Uterus (tissue), 3 donors: ENCODE measurements at regions not wholly inside any gene's neighbourhood (a gene's known extent, or its start where the extent isn't known, plus 50 kb on each side); places are given as distances from the start of the nearest gene placed in this dataset.

Source experiments
- DNase-seq, 2 donors: peaks; one replicate each; pipeline ENCODE4 v3.0.0-alpha.2; 2019 to 2020
- H3K27ac ChIP-seq, 2 donors: fragments of 200-600 bp; sonication (generic); 1 replicate in 1 of 2; 2 replicates in 1 of 2; pipeline ENCODE4 v1.5.1; 2016 to 2018
- H3K27me3 ChIP-seq, 2 donors: fragments of 200-600 bp; sonication (generic); one replicate each; pipeline ENCODE4 v1.5.1; 2018 to 2019; ENCODE audit warnings: control low read depth in 1 of 2
- H3K36me3 ChIP-seq, 2 donors: fragments of 200-600 bp; sonication (generic); one replicate each; pipeline ENCODE4 v1.5.1; 2019; ENCODE audit warnings: control low read depth in 1 of 2
- H3K4me1 ChIP-seq, 2 donors: fragments of 200-600 bp; sonication (generic); one replicate each; pipeline ENCODE4 v1.5.1; 2018 to 2019; ENCODE audit warnings: control low read depth in 1 of 2
- H3K4me3 ChIP-seq, 2 donors: fragments of 200-600 bp; sonication (generic); 1 replicate in 1 of 2; 2 replicates in 1 of 2; pipeline ENCODE4 v1.5.1; 2018 to 2019; ENCODE audit warnings: mild to moderate bottlenecking in 1 of 2
- H3K9me3 ChIP-seq, 2 donors: fragments of 200-600 bp; sonication (generic); one replicate each; pipeline ENCODE4 v1.5.1; 2019; ENCODE audit warnings: control low read depth in 1 of 2
- CTCF ChIP-seq, 4 experiments: fragments of 200-600 bp in 2 of 4; fragments of 450-650 bp in 2 of 4; sonication (generic) in 2 of 4; IDR thresholded peaks; one replicate each; pipeline ENCODE4 v1.5.1; 2016 to 2019; ENCODE audit warnings: antibody characterized with exemption in 4 of 4, mild to moderate bottlenecking in 2 of 4, moderate library complexity in 1 of 4
- POLR2A ChIP-seq, 2 donors: fragments of 450-650 bp; IDR thresholded peaks; one replicate each; pipeline ENCODE4 v1.6.1; 2016; ENCODE audit warnings: antibody characterized with exemption in 2 of 2, mild to moderate bottlenecking in 1 of 2, moderate library complexity in 1 of 2
- intact Hi-C: fragments of 100-400 bp; cut with DNase I; formaldehyde crosslinking; loops from one replicate; pipeline ENCODE4 v1.15.1; 2023; ENCODE audit warnings: low total_unique reads
- donor health status: DM: yes; HTN: yes; CAD: no.

- Histone ChIP-seq H3K9me3 (no peaks in the 10 kb centered on the region), H3K4me1 (no peaks in the 10 kb centered on the region), H3K36me3 (no peaks in the 10 kb centered on the region), H3K27me3 (no peaks in the 10 kb centered on the region), H3K4me3 (no peak overlapping the region), H3K27ac (no peak overlapping the region)
- intact Hi-C loops, result no loop called here
- DNase-seq, result no peak
- TF ChIP-seq POLR2A (IDR thresholded peaks at IDR 0.05) (no peak), CTCF (IDR thresholded peaks at IDR 0.05) (no peak)
Observed at GRCh38 chr11:104637662-104638170, 260.5 kb downstream of the CASP12 start.

- no peaks in the 10 kb centered on the region for H3K4me1 ChIP-seq
- H3K9me3 ChIP-seq, result no peaks in the 10 kb centered on the region
- no peaks in the 10 kb centered on the region for H3K36me3 ChIP-seq
- no peak overlapping the region for H3K27ac ChIP-seq
- no peaks in the 10 kb centered on the region for H3K27me3 ChIP-seq
- no peak for TF ChIP-seq POLR2A (IDR thresholded peaks at IDR 0.05)
- no peak for TF ChIP-seq CTCF (IDR thresholded peaks at IDR 0.05)
- DNase-seq, result no peak
- H3K4me3 ChIP-seq, result no peak overlapping the region
- intact Hi-C loops, result no loop called here
Observed at GRCh38 chr11:104633226-104633625, 265.0 kb downstream of the CASP12 start.

GRCh38 chr11:104630352-104630751 is 267.9 kb downstream of the CASP12 start:
- no peaks in the 10 kb centered on the region for H3K9me3 ChIP-seq
- no peaks in the 10 kb centered on the region for H3K36me3 ChIP-seq
- TF ChIP-seq CTCF (IDR thresholded peaks at IDR 0.05) (no peak), POLR2A (IDR thresholded peaks at IDR 0.05) (no peak)
- no peak overlapping the region for H3K4me3 ChIP-seq
- no peak overlapping the region for H3K27ac ChIP-seq
- intact Hi-C loops, result no loop called here
- DNase-seq, result no peak
- H3K4me1 ChIP-seq, result no peaks in the 10 kb centered on the region
- H3K27me3 ChIP-seq, result no peaks in the 10 kb centered on the region

- H3K27me3 ChIP-seq, result no peaks in the 10 kb centered on the region
- no peaks in the 10 kb centered on the region for H3K9me3 ChIP-seq
- intact Hi-C loops, result no loop called here
- TF ChIP-seq POLR2A (IDR thresholded peaks at IDR 0.05) (no peak), CTCF (IDR thresholded peaks at IDR 0.05) (no peak)
- DNase-seq, result no peak
- no peaks in the 10 kb centered on the region for H3K36me3 ChIP-seq
- no peaks in the 10 kb centered on the region for H3K4me1 ChIP-seq
- no peak overlapping the region for H3K4me3 ChIP-seq
- no peak overlapping the region for H3K27ac ChIP-seq
Observed at GRCh38 chr11:104625246-104625645, 273.0 kb downstream of the CASP12 start.

- no peaks in the 10 kb centered on the region for H3K27me3 ChIP-seq
- no peak overlapping the region for H3K27ac ChIP-seq
- intact Hi-C loops, result no loop called here
- TF ChIP-seq POLR2A (IDR thresholded peaks at IDR 0.05), result no peak
- no peak for TF ChIP-seq CTCF (IDR thresholded peaks at IDR 0.05)
- H3K4me3 ChIP-seq, result no peak overlapping the region
- H3K4me1 ChIP-seq, result no peaks in the 10 kb centered on the region
- no peaks in the 10 kb centered on the region for H3K36me3 ChIP-seq
- H3K9me3 ChIP-seq, result no peaks in the 10 kb centered on the region
- DNase-seq, result no peak
Observed at GRCh38 chr11:104624021-104624420, 274.2 kb downstream of the CASP12 start.
